D721Med (cell line): ENCODE measurements at regions not wholly inside any gene's neighbourhood (a gene's known extent, or its start where the extent isn't known, plus 50 kb on each side); places are given as distances from the start of the nearest gene placed in this dataset.

Experiments used
- DNase-seq: peaks from one replicate; pipeline ENCODE4 v3.0.0; 2011; ENCODE audit warnings: low spot score; ENCODE audit not compliant: insufficient read length
- FAIRE-seq: peaks from 2 replicates; lab custom pipeline; 2011; peaks lifted over from hg19 to GRCh38; lab: Jason Lieb, UNC
- CTCF ChIP-seq: IDR thresholded peaks from 2 replicates; pipeline ENCODE4 v1.5.1; 2012; ENCODE audit warnings: mild to moderate bottlenecking, control low read depth; ENCODE audit not compliant: insufficient read depth; ENCODE audit errors: missing control alignments

GRCh38 chr7:67422601-67423000, 426.0 kb downstream of the TYW1 start:
- TF ChIP-seq CTCF: no peak
- DNase-seq (no peak), FAIRE-seq (no peak)

GRCh38 chr7:67423065-67423464, 426.4 kb downstream of the TYW1 start:
- DNase-seq: no peak
- FAIRE-seq: no peak
- TF ChIP-seq CTCF: no peak

- no peak for FAIRE-seq
- no peak for TF ChIP-seq CTCF
Measured at GRCh38 chr7:67426654-67427053, 430.0 kb downstream of the TYW1 start.

GRCh38 chr7:67429735-67430134, 433.1 kb downstream of the TYW1 start:
- no peak for TF ChIP-seq CTCF

More at GRCh38 chr7:67426654-67427053, 430.0 kb downstream of the TYW1 start:
- no peak for DNase-seq

GRCh38 chr7:67432536-67433234, 436.1 kb downstream of the TYW1 start:
- TF ChIP-seq CTCF: no peak
- DNase-seq (no peak), FAIRE-seq (no peak)

More at GRCh38 chr7:67429735-67430134, 433.1 kb downstream of the TYW1 start:
- no peak for DNase-seq
- no peak for FAIRE-seq

- DNase-seq (no peak), FAIRE-seq (no peak)
- TF ChIP-seq CTCF: no peak
Measured at GRCh38 chr7:67435894-67436535, 439.4 kb downstream of the TYW1 start.
